CD4-positive, alpha-beta T cell treated with Interferon gamma for 1 hour (primary cell): ENCODE measurements at regions not wholly inside any gene's neighbourhood (a gene's known extent, or its start where the extent isn't known, plus 50 kb on each side); places are given as distances from the start of the nearest gene placed in this dataset.
A peak's percentile ranks its signal among the peaks of the same experiment; 100 is the strongest.

Source experiments
- DNase-seq: peaks from one replicate; pipeline ENCODE4 v3.0.0-alpha.2; 2020

DNA sequence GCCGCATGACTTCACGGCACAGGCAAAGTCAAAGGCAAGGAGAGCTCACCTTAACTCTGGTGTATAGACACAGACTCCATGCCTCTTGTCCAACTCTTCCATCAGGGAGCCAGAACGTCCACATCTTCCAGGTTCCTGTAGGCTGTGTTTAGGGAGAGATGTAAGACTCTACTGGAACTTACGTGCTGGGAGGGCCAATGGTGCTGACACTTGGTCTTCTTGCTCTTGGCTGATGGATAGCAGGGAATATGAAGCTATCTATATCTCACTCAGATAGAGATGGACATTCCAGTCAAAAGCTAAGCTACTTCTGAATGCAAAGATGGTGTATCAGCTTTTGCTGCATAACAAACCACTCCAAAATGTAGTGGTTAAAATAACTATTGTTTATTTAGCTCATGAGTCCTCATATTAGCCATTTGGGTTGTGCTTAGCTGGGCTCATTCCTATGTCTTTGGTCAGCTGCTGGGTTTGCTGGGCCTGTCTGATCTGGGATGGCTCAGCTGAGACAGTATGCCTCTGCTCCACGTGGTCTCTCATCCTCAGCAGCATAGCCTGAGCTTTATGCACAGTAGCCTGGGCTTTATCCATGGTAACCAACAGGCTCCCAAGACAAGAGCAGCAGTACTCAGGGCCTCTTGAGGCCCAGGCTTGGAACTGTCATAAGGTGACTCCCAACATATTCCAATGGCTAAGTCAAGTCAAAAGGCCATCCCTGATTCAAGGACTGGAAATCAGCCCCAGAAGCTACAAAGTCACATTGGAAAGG lies 111.6 kb downstream of the SNX5 start:
- DNase-seq, result no peak

DNA sequence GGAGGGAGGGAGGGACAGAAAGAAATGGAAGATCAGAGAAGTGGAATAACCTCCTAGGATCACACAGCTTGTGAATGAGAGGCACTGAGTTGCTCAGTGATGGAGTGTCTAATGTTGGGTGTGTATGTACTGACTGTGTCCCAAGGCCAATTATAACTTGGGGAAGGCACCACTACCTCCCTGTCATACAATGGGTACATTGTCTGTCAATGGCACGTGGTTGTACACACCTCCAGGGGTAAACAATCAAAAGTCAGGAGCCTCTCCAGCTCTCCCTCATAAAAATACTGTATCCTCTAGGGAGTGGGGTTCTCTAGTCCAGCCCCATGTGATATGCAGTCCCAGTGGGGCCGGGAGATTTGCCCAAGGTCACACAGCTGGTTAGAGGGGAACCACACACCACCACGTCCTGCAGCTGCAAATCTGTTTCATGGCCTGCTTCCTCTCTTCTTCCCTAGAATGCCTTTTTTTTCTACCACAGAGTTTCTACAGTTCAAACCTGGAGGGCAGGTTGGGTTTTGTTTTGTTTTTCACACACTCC lies 112.5 kb downstream of the SNX5 start:
- peak; percentile 50 for DNase-seq

DNA sequence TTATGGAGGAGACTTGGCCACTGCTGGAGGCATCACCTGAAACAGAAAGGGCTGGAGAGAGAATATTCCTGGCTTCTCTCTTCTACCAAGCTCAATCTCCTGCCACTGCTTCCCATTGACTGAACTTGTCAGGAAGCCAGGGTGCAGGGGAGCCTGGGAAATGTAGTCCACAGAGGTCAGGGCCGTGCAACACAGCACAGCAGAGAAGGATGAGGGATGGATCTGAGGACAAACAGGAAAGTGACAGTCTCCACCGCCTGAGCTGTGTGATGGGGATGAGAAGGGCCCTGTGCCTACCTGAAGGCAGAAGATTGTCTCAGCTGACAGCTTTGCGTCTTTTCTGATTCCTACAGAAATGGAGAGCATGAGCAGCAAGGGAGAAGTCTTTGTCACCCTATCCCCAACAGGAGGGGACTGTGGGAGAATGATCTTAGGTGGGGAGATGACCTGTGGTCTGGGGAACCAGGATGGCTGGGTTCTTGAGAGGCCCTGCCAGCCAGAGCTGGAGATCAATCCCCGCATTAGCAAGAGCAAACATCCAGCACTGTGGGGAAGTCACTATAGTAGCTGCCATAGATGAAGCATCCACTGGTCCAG lies 114.2 kb downstream of the SNX5 start:
- no peak for DNase-seq

DNA sequence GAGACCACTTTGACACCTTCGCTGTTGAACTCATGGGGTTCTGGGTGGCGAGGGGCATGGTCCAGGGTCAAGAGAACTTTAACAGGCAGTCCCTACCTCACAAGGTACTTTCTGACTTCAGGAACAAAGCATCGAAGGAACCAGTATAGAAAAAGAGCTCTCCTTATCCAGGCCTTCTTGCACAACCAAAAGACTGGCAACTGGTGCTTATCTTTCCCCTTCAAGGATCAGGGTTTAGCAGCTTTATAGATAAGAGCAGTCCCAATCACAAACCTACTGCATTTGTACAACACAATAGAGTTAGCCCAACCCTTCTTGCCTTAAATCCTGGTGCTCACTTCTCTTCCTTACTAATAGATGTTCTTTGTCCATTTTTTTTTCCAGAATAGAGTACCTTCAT lies 116.3 kb downstream of the SNX5 start:
- no peak for DNase-seq

DNA sequence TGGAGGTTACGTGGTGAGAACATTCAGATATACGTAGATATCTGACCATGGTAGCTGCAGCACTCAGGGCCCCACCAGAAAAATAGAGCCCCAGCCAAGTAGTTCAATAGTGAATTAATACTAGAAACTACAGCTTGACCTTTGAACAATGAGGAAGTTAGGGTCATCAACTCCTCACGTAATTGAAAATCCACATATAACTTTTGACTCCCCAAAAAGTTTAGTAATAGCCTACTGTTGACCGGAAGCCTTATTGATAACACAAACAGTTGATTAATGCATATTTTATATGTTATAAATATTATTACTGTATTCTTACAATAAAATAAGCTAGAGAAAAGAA lies 117.9 kb downstream of the SNX5 start:
- DNase-seq, result no peak

DNA sequence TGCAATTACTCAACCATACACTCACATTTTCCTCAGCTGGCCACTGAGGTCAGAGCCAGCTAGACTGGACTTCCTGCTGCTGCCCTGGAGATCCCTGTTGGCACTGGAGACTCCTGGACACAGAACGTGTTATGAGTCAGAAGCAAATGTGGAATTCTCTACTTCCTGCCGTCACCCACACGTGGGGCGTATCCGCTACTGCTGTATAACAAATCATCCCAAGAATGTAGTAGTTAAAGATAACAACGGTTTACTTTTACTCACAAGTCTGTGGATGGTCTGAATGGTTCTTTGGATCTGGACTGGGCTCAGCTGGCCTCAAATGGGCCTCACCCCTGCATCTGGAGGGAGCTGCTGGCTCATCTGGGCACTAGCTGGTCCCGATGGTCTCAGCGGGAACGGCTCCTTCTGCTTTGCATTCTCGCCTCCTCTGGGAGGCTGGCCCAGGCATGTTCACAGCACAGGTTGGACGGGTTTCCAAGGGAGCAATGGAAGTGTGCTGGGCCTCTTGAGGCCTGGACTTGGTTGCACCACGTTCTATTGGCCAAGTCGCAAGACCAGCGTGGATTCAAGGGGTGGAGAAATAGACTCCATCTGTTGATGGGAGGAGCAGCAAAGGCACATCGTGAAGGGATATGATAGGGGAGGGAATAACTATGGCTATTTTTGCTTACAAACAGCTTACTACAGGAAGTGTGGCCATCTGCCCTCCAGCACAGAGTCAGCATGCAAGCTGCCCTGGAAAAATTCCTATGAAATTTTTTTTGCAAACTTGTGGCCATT lies 118.5 kb downstream of the SNX5 start:
- DNase-seq, result no peak

DNA sequence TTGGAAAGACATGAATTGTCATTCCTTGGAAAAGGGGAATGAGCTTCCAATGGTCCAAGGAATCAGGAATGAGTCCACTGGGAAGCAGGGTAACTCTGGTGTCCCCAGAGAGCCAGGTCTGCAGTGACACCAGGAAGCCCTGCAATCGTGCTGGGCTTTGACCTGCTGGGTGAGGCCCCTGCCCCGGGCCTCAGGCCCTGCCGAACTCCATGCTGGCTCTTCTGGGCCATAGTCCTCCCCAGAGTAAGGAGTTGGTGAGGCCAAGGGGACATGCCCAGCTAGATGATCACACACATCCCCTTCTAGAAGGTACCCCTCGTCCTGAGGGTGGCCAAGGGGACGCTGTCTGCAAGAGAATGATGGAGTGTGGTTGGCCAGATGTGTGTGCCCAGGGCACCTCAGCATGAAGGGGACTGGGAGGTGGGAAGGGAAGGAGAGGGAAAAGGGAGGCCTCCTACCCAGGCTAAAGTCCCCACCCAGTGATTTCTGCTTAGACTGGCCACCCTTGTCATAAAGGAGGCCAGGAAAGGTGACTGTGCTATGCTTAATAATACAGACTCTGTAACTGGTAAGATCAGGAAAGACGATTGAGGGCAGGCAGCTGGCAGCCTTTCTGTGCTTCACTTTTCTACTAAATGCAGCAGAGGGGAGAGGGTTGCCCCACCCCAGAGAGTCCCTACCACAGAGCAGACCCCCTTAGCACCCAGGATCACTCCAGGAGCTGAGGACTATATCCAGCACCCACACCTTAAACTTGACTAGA lies 119.3 kb downstream of the SNX5 start:
- DNase-seq, result no peak

DNA sequence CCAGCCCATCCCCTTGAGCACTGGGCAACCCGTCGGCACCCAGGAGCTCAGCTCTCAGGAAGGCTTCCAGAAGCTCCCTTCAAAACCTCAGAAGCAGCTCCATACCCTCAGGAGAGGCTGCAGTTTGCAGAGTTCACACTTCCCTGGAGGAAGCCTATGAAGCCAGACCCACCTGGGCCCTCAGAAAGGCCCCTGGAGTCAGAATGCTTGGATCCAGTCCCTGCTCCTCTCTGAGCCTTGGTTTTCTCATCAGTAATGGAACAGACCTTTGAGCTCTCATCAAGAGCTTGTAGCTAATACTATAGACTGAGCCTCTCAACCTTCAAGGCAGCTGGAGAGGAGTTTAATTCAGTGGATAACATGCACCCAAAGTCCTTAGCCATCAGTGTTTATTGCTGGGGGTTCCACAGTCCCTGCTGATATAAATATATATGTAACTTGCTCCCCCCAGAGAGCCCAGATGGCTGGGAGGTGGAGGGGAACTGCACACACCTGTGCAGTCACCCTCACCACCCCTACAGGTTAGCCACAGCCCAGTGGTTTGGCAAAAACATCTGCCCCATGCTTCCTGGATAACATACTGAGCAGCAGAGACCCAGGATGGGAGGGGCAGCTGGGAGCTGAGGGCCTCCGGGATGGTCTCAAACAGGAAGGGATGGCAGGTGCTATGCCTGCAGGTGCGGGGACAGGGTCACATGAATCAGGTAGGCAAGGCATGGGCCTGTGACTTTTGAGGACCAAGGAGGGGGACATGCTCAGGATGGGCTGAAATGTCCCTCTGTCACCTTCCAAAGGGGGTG lies 120.1 kb downstream of the SNX5 start:
- peak; percentile 11 for DNase-seq

DNA sequence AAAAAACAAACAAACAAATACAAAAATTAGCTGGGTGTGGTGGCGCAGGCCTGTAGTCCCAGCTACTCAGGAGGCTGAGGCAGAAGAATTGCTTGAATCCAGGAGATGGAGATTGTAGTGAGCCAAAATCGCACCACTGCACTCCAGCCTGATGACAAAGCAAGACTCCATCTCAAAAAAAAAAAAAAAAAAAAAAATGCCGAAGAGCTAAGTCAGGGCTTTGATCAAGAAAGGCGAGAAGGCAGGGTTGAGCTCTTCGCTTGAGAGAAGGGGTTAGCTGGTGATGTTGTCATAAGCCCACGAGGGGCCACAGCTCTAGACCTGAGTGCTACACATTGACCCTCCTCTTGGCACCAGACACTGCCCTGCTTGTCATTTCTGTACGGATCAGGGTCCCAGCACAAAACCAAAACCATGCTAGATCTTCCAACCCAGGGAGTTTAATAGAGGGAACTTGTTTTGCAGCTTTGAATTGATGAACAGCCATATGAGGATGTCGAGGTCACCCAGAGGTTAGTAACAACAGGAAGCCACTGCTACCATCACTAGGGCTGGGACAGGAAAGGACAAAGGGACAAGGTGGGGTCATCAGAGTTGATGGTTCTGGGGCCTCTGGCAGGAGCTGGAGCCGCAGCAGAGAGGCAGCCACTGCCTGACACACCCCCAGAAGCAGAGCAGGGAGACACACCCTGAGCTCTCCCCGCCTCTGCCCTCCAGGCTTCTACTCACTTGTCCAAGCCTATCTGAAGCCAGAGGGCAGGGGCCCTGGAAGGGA lies 122.7 kb downstream of the SNX5 start:
- DNase-seq, result peak; percentile 43

DNA sequence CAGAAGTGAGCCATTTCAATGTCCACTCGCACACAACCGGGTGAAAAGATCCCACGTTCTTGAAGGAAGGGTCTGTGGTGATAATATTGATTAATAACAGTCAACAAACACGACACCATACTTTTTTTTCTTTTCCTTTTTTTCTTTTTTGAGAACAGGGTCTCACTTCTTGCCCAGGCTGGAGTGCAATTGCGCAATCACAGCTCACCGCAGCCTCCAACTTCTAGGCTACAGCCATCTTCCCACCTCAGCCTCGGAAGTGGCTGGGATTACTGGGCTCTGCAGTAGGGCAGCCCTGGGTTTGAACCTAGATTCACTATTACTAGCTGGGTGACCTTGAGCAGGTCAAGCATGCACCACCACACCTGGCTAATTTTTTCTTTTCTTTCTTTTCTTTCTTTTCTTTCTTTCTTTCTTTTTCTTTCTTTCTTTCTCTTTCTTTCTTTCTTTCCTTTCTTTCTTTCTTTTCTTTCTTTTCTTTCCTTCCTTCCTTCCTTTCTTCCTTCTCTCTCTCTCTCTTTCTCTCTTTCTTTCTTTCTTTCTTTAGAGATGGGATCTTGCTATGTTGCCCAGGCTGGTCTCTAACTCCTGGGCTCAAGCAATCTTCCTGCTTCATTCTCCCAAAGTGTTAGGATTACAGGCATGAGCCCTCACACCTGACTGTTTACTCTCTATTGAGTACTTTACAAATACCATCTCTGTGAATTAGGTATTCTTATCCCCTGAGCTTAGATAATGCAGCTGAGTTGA lies 123.9 kb downstream of the SNX5 start:
- DNase-seq, result no peak

DNA sequence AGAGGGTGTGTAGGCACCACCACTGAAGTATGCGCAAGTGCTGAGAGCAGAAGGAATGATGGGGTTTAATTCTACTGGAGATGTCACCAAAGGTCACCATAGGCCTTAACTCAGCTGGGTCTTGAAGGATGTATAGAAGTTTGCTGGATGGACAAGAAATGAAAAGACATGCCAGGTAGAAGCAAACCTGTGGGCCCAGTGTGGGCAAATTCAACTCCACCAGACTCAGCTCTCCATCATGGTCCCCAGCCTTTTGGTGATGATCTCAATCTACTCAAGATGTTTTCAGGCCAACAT lies 124.5 kb downstream of the SNX5 start:
- DNase-seq, result no peak

DNA sequence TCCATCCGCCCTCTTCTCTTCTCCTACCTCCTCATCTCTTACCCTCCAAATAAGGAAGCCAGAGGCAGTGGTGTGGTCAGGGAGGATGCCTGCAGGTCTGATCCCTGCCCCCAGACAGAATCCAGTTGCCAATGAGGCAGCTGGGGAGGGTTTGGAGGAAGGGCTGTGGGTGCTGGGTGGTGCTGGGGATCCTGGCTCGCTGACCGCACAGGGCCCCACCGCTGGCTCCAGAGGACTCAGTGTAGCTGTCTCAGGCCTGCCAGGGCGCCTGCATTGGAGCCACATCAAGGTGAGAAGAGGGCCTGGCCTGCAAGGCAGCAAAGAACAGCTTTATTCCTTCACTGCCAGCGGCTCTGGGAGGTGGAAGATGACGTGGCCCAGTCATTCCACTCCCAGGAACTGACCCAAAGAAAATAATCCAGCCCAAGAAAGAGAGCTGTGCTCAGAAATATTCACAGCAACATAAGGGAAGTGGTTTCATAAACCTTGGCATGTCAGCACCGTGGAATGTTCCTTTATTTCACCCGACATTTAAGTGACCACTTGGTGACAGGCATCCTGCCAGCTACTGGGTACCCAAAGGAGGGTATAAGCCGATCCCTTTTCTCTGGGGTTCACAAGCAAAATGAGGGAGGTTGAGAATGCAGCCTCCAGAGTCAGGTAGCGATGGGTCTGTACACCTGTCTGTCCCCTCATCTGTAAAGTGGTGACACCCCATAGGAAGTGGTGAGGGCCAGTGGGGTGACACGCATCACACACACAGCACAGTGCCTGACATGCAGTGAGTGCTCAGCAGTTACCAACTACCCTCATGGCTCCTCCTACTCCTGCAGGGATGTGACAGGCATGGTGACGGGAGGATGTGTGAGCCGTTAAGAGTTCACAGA lies 125.1 kb downstream of the SNX5 start:
- peak; percentile 34 for DNase-seq

DNA sequence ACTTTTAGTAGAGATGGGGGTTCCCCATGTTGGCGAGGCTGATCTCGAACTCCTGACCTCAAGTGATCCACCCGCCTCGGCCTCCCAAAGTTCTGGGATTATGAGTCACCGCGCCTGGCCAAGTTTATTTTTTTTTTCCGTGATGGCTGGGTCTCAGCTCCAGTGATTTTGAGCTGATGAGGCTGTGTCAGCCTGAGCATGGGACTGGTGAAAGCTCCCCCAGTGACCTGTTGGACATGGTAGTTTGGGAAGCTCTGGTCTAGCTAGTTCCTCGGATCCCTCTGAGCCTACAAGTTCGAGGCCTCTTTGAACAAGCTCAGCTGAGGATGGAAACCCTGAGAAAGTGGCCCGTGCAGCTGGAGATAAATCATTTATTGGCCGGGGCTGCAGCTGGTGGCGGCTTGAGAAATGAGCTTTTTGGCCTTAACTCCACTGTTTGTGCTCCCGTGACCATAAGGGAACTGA lies 126.8 kb downstream of the SNX5 start:
- no peak for DNase-seq

DNA sequence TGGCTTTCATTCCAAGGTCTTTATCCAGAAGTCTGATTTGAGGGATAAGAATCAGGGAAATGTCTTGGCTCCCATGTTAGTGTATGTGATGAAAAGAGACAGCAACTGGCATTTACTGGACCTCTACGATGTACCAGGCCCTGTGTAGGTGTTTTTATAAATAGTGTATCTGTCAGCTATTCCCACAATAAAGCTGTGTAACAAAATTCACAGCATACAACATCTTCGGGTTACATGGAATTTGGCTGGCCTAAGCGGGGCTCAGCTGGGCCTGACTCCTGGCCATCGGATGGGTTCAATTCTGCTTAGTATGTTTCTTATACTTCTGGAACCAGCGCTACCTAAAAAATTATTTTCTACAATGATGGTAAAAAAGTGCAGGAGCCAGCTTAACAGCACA lies 128.2 kb downstream of the SNX5 start:
- DNase-seq, result no peak

DNA sequence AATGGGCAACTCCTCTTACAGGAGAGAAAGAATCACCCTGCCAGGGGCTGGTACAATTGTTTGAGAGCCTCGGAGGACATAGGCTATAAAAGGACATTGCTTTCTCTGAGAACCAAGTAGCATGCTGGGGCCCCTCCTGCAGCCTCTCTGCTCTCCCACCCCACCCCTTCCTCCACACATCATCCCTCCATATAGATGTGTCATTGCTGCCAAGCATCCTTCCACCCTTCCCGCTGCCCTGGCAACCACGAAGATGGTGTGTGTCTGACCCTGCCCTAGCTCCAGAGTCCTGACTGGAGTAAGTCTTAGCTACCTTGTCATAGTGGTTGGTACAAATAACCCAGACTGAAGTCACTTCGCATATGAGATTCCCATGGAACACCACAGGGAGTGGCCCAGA lies 129.7 kb downstream of the SNX5 start:
- DNase-seq, result no peak

DNA sequence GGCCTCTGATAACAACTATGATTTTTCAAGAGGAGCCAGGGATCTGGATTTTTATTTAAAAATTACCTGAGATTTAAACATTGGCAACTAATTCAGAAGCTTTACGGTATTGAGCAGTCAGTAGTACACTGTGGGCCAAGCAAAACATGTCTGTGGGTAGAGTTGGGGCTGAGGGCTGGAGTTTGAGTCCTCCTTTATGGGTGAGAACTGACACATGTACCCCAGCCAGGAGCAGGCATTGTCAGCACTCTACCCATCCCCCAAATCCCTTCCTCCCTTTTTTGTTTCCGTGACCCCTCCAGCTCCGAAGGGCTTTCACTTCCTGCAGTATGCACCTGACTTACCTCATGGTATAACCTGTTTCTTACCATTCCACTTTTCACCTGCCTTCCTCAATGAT lies 131.4 kb downstream of the SNX5 start:
- DNase-seq, result no peak

DNA sequence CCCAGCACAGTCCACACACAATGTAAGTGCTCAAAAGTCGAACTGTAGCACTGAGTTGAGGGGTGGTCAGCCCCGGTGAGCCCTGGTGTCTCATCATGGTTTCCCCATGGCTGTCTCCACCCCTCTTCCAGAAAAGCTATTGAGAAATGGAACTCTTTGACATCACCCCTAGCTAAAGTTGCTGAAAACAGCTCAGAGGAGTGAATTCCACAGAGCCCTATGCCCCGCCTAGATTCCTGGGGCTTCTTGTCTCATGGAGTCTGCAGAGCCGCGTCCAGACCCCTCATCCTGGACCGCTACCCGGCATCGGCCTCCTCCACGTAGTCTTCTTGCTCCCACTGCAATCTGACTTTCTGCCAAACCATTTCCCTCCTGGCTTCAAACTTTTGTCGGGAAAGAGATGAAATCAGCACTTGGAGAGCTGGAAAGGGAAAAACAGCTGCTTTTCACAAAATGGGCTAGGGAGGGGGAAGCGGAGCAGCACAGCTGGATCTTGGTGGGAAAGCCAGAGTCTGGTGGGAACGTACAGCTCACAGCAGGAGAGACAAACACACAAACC lies 132.2 kb downstream of the SNX5 start:
- no peak for DNase-seq

DNA sequence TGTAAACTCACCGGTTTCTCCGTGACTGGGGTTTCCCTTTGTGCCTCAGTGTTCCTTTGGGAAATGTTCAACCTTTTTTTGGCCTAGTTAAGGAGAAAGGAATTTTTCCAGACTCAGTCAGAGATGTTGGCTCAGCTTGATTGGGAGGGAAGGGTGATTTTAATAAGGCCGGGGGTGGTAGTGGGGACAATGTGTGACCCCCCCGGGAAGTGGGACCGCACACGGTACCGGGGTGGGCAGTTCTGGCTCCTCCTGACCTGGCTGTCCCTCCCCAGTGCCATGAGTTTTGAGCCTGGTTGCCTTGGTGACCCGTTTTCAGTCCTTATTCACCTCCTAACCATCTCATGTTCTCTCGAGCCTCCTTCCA lies 132.7 kb downstream of the SNX5 start:
- no peak for DNase-seq

DNA sequence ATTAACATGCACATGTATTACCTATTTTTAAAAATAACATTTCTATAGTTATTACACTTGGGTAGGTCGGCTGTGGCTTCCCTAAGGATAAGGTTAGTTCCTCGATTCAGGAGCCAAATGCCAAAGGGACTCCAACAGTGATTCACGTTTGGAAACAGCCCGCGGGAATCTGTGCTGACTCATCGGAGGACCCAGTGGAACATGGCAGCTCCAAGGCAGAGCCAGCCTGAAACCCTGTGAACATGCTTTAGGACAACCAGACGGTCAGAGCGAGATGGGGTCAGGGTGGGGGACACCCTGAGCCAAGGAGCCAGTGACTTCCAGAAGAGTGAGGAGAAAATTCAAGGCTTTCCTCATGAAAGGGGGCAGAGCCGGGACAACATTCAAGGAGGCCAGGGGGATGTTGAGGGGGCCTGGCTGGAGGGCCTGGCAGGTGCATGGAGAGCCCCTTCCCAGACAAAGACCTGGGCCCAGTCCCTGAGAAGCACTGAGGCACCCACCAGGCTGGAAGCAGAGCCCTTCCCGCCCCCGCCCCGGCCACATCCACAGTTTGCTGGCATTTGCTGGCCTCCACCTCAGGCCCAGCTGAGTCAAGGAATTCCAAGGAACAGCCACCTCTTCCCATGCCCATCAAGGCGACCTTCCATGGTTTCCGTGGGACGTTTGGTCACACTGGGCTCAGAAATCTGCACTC lies 133.2 kb downstream of the SNX5 start:
- no peak for DNase-seq
